Osteocyte (in vitro differentiated cells): ENCODE measurements at regions not wholly inside any gene's neighbourhood (a gene's known extent, or its start where the extent isn't known, plus 50 kb on each side); places are given as distances from the start of the nearest gene placed in this dataset.

ENCODE experiments used
- DNase-seq: peaks from one replicate; pipeline ENCODE4 v3.0.0; 2021; ENCODE audit warnings: mixed read lengths; ENCODE audit not compliant: unreplicated experiment; ENCODE audit errors: extremely low spot score
- H3K27ac Mint-ChIP-seq: one replicate; pipeline ENCODE4 v1.8.0; 2021; ENCODE audit warnings: mild to moderate bottlenecking, mixed read lengths; ENCODE audit not compliant: unreplicated experiment
- H3K27me3 Mint-ChIP-seq: one replicate; pipeline ENCODE4 v1.8.0; 2021; ENCODE audit warnings: mixed read lengths; ENCODE audit not compliant: unreplicated experiment
- H3K36me3 Mint-ChIP-seq: one replicate; pipeline ENCODE4 v1.8.0; 2021; ENCODE audit warnings: mixed read lengths; ENCODE audit not compliant: unreplicated experiment
- H3K4me1 Mint-ChIP-seq: one replicate; pipeline ENCODE4 v1.8.0; 2021; ENCODE audit warnings: mixed read lengths; ENCODE audit not compliant: unreplicated experiment
- H3K4me3 Mint-ChIP-seq: one replicate; pipeline ENCODE4 v1.8.0; 2021; ENCODE audit warnings: mild to moderate bottlenecking, moderate library complexity, mixed read lengths; ENCODE audit not compliant: unreplicated experiment
- H3K9me3 Mint-ChIP-seq: one replicate; pipeline ENCODE4 v1.8.0; 2021; ENCODE audit warnings: mixed read lengths; ENCODE audit not compliant: unreplicated experiment
- TF ChIP-seq, protein P1 (sequence below): fragments of 200-600 bp; sonication (generic); IDR thresholded peaks from 2 replicates; pipeline ENCODE4 v1.5.0; 2021; ENCODE audit warnings: antibody characterized with exemption, mild to moderate bottlenecking, moderate library complexity

DNA sequence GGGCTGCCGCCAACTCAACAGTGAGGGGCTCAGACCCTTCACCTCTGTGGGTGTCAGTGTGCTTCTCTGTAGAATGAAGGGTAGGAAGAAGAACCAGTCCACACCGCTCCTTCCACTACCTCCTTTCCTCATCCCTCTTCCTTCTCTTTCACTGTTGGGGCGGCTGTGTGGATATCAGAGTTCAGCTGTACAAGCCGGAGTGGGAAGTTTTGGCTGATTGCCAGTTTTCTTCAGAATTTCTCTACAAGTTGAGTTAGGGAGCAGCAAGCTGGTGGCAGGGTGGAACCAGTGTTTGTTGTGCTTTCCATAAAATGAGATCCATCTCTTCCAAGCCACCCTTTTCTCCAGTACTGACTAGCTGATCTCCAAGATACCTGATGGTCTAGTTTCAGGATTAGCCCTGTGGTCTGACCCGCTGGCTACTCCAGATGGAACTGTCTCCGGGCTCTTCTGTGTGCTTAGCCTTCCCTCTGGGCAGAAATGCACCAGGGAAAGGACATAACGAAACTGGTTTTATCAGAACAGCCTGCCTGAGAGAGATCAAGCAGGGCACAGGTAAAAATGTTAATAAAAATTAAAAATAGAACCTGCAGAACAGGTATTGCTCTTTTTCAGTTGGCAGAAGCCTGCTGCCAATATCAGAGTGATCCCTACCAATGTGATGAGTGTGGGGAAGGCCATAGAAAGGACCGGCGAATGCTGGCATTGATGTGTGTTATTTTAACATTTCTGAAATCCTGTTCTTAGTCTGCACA is 169.9 kb upstream of the TSC22D2 start:
- H3K27ac Mint-ChIP-seq = peak overlapping the region; percentile 69
- H3K4me3 Mint-ChIP-seq = peak overlapping the region; percentile 52
- no peak for DNase-seq
- no peaks in the 10 kb centered on the region for H3K36me3 Mint-ChIP-seq
- TF ChIP-seq, protein P1, sequence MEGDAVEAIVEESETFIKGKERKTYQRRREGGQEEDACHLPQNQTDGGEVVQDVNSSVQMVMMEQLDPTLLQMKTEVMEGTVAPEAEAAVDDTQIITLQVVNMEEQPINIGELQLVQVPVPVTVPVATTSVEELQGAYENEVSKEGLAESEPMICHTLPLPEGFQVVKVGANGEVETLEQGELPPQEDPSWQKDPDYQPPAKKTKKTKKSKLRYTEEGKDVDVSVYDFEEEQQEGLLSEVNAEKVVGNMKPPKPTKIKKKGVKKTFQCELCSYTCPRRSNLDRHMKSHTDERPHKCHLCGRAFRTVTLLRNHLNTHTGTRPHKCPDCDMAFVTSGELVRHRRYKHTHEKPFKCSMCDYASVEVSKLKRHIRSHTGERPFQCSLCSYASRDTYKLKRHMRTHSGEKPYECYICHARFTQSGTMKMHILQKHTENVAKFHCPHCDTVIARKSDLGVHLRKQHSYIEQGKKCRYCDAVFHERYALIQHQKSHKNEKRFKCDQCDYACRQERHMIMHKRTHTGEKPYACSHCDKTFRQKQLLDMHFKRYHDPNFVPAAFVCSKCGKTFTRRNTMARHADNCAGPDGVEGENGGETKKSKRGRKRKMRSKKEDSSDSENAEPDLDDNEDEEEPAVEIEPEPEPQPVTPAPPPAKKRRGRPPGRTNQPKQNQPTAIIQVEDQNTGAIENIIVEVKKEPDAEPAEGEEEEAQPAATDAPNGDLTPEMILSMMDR = no peak
- no peaks in the 10 kb centered on the region for H3K27me3 Mint-ChIP-seq
- H3K9me3 Mint-ChIP-seq = no peaks in the 10 kb centered on the region
- peaks cover 83% of the 10 kb centered on the region for H3K4me1 Mint-ChIP-seq

DNA sequence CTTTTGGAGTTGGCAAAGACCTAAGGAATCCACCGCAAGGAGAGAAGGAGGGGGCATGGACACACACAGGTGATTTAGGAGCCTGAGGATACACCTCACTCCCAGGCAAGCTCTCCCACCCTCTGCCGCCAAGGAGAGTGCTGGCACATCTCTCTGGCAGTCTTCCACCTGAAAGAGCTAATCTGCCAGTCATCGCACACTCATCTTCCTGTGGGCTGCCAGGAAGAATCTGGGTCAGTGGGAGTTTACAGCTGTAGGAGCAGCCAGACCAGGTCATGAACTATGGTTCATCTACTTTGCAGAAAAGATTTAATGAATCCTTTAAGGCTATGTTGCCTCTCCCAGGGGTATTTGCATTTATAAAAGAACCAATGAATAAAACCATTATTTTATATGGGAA is 170.6 kb upstream of the TSC22D2 start:
- no peaks in the 10 kb centered on the region for H3K27me3 Mint-ChIP-seq
- no peak for DNase-seq

DNA sequence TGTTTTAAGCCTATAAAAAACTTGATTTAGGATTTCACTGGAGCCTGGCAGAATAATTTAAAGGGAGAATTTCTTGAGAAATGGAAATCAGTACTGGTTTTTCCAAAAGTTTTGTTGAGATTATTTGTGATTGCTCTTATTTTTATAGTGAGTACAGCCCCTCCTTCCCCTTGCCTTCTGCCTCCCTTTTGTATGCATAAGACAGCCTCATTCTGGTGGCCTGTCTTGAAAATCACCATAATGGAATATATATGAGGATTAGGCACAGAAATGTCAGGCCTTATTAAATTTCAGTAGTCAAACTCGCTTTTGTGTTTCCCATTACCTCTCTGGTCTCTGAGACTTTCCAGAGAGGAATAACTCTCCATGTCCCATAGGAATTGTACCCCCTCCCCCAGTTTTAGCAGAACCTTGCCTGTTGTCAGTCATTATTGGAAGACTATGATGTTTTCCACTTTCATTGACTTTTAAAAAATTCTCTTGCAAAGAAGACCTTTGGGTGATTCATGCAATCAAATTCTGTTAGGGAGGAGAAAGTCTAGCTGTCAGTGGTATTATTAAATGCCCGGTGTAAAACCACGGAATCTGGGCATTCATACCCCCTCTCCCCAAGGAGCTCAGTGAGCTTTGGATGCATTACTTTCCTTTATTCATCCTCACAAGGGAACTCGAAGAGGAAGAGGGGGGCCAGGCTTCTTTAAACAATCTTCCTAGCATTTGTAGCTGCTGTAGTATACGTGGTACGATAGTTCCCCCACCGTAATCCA is 171.6 kb upstream of the TSC22D2 start:
- peak overlapping the region; percentile 43 for H3K4me3 Mint-ChIP-seq
- peaks cover 71% of the 10 kb centered on the region for H3K4me1 Mint-ChIP-seq
- TF ChIP-seq, protein P1 = no peak
- no peaks in the 10 kb centered on the region for H3K9me3 Mint-ChIP-seq
- no peaks in the 10 kb centered on the region for H3K27me3 Mint-ChIP-seq
- H3K27ac Mint-ChIP-seq = peak overlapping the region; percentile 87
- H3K36me3 Mint-ChIP-seq = no peaks in the 10 kb centered on the region
- DNase-seq = no peak

More for the DNA sequence above, 170.6 kb upstream of the TSC22D2 start:
- TF ChIP-seq, protein P1 = no peak
- Mint-ChIP-seq H3K4me3 (no peak overlapping the region), H3K4me1 (peaks cover 81% of the 10 kb centered on the region), H3K9me3 (no peaks in the 10 kb centered on the region), H3K27ac (peak overlapping the region; percentile 69), H3K36me3 (no peaks in the 10 kb centered on the region)

DNA sequence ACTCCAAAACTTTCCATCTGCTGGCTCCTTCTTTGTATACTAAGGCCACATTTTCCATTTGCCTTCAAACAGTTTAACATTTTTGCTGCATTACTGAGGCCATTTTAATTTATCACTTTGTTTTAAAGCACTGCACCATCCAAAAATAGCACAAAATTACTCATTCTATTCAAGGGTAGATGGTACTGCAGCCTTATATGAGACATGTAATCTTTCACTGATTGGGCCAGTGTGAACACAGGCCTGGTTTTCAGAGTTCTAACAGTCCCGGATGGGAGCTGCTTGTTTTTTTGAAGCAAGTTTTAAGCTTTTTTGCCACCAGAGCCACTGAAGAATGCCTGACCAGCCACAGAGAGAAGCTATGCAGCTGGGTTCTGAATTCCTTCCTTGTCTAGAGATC is 172.3 kb upstream of the TSC22D2 start:
- H3K9me3 Mint-ChIP-seq = no peaks in the 10 kb centered on the region
- no peak overlapping the region for H3K4me3 Mint-ChIP-seq
- no peaks in the 10 kb centered on the region for H3K36me3 Mint-ChIP-seq
- H3K27ac Mint-ChIP-seq = peak overlapping the region; percentile 87
- TF ChIP-seq, protein P1 = no peak
- peaks cover 64% of the 10 kb centered on the region for H3K4me1 Mint-ChIP-seq
- no peaks in the 10 kb centered on the region for H3K27me3 Mint-ChIP-seq
- DNase-seq = no peak

DNA sequence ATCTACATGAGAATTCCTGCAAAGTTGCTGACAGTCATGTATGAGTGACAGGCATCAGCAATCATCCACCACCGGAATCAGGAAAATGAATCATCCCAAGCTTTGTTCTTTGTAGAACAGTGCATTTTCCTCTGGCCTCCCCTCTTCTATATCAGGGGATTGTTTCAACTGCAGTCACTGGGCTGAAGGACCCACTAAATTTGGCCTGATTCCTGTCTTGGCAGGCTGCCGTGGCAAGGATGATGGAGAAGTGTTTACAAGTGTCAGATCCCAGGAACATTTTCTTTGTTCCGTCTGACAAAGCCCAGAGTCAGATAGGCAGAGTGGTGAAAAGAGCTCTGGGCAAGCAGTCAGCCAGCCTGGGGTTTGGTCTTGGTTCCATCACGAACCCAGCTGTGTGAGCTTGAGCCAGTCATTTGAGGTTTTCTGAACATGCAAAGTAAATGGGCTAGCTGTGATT is 175.1 kb upstream of the TSC22D2 start:
- no peak overlapping the region for H3K27ac Mint-ChIP-seq
- H3K27me3 Mint-ChIP-seq = no peaks in the 10 kb centered on the region
- H3K9me3 Mint-ChIP-seq = no peaks in the 10 kb centered on the region
- H3K4me3 Mint-ChIP-seq = no peak overlapping the region
- no peaks in the 10 kb centered on the region for H3K36me3 Mint-ChIP-seq
- peaks cover 48% of the 10 kb centered on the region for H3K4me1 Mint-ChIP-seq
- TF ChIP-seq, protein P1 = no peak
- no peak for DNase-seq
